ENCODE measurements at regions not wholly inside any gene's neighbourhood (a gene's known extent, or its start where the extent isn't known, plus 50 kb on each side); places are given as distances from the start of the nearest gene placed in this dataset.

GRCh38 chr1:65036570-65037051 lies 70.3 kb upstream of the JAK1 start:
- no peak overlapping the region for H3K4me3 ChIP-seq (ENCODE audit: low read depth, low read length)
- no peak for DNase-seq (ENCODE audit: low read depth)
- in situ Hi-C loops (cut with HindIII; ENCODE audit: low sequenced_read_pairs): no loop called here
- no peak for TF ChIP-seq CTCF (IDR thresholded peaks at IDR 0.05; ENCODE audit: low read depth, low read length, missing control alignments)

GRCh38 chr1:65039066-65039465 lies 72.7 kb upstream of the JAK1 start:
- TF ChIP-seq CTCF (IDR thresholded peaks at IDR 0.05; ENCODE audit: low read depth, low read length, missing control alignments): no peak
- DNase-seq (ENCODE audit: low read depth): no peak
- in situ Hi-C loops (cut with HindIII; ENCODE audit: low sequenced_read_pairs): no loop called here

GRCh38 chr1:65039508-65039907 lies 73.2 kb upstream of the JAK1 start:
- DNase-seq (ENCODE audit: low read depth): no peak
- in situ Hi-C loops (cut with HindIII; ENCODE audit: low sequenced_read_pairs): no loop called here
- H3K4me3 ChIP-seq (ENCODE audit: low read depth, low read length): no peak overlapping the region
- no peak for TF ChIP-seq CTCF (IDR thresholded peaks at IDR 0.05; ENCODE audit: low read depth, low read length, missing control alignments)

More at GRCh38 chr1:65039066-65039465, 72.7 kb upstream of the JAK1 start:
- H3K4me3 ChIP-seq (ENCODE audit: low read depth, low read length): no peak overlapping the region

DNA sequence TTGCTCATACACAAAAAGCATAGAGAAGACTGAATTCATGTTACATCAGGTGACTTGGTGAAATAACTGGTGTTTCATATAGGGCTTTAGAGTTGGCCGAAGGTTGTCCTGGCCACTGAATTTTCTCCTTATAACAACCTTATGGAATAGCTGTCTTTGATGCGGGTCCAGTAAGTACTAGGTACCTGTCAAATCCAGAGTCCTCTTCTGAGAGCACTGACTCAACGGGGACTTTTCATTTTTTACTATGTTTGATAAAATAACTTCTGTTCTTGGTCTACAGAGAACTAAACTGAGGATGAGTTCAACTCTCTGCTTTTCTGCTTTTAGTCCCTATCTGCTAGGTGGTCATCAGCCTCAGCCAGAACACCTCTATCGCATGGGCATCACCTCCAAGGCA lies 76.1 kb upstream of the JAK1 start:
- no peak overlapping the region for H3K4me3 ChIP-seq (ENCODE audit: low read depth, low read length)
- no peak for TF ChIP-seq CTCF (IDR thresholded peaks at IDR 0.05; ENCODE audit: low read depth, low read length, missing control alignments)
- no peak for DNase-seq (ENCODE audit: low read depth)
- in situ Hi-C loops (cut with HindIII; ENCODE audit: low sequenced_read_pairs): no loop called here

- no peak for DNase-seq (ENCODE audit: low read depth)
- no peak overlapping the region for H3K4me3 ChIP-seq (ENCODE audit: low read depth, low read length)
- in situ Hi-C loops (cut with HindIII; ENCODE audit: low sequenced_read_pairs): no loop called here
- no peak for TF ChIP-seq CTCF (IDR thresholded peaks at IDR 0.05; ENCODE audit: low read depth, low read length, missing control alignments)
Observed at GRCh38 chr1:65044411-65044810, 78.1 kb upstream of the JAK1 start.

- in situ Hi-C loops (cut with HindIII; ENCODE audit: low sequenced_read_pairs): no loop called here
- H3K4me3 ChIP-seq (ENCODE audit: low read depth, low read length): no peak overlapping the region
- no peak for TF ChIP-seq CTCF (IDR thresholded peaks at IDR 0.05; ENCODE audit: low read depth, low read length, missing control alignments)
- no peak for DNase-seq (ENCODE audit: low read depth)
Observed at GRCh38 chr1:65045022-65045817, 78.9 kb upstream of the JAK1 start.
